Endothelial cell of umbilical vein (primary cell): ENCODE measurements at regions not wholly inside any gene's neighbourhood (a gene's known extent, or its start where the extent isn't known, plus 50 kb on each side); places are given as distances from the start of the nearest gene placed in this dataset.

Source experiments
- BruUV-seq: library from RNA; stranded (reverse); fragments of 400-500 nt; replicated peaks from 2 replicates; lab custom pipeline; 2021; lab: Mats Ljungman, UMichigan
- CTCF ChIA-PET: fragments of 300-600, 350-600 bp; sonication (Branson Sonifier 250); formaldehyde crosslinking; loops from one replicate; lab custom pipeline; 2021; ENCODE audit warnings: antibody characterized with exemption, inconsistent platforms; lab: Charles Lee
- POLR2A ChIA-PET: fragments of 300-600, 350-600 bp; sonication (Branson Sonifier 250); formaldehyde crosslinking; loops from one replicate; lab custom pipeline; 2021; ENCODE audit warnings: antibody characterized with exemption, inconsistent platforms; lab: Charles Lee
- DNase-seq: peaks from one replicate; pipeline ENCODE4 v3.0.0-alpha.2; 2011; ENCODE audit warnings: low read depth, low spot score
- FAIRE-seq: peaks from 2 replicates; lab custom pipeline; 2011; peaks lifted over from hg19 to GRCh38; lab: Jason Lieb, UNC
- H2AFZ ChIP-seq: 2 replicates; pipeline ENCODE4 v1.6.0; 2012; ENCODE audit warnings: low read depth, low read length, control low read depth, inconsistent platforms
- H3K27ac ChIP-seq: 2 replicates; pipeline ENCODE4 v1.5.1; 2011; ENCODE audit warnings: low read depth, mild to moderate bottlenecking, control low read depth, low read length, moderate library complexity; ENCODE audit not compliant: insufficient read depth
- H3K27me3 ChIP-seq, 2 experiments: 2 replicates each; pipeline versions ENCODE4 v1.6.0 to v1.6.1; 2011; ENCODE audit warnings: low read length in 2 of 2, mixed read lengths in 1 of 2; ENCODE audit not compliant: control insufficient read depth in 2 of 2, insufficient read depth in 2 of 2
- H3K36me3 ChIP-seq, 2 experiments: 2 replicates in 1 of 2; 3 replicates in 1 of 2; pipeline ENCODE4 v1.5.1; 2011; ENCODE audit warnings: low read length in 2 of 2, mild to moderate bottlenecking in 1 of 2, moderate library complexity in 1 of 2; ENCODE audit not compliant: control insufficient read depth in 2 of 2, insufficient read depth in 2 of 2; ENCODE audit errors: extremely low read depth in 1 of 2
- H3K4me1 ChIP-seq: 3 replicates; pipeline ENCODE4 v1.5.1; 2011; ENCODE audit warnings: mild to moderate bottlenecking, low read length; ENCODE audit not compliant: control insufficient read depth, insufficient read depth; ENCODE audit errors: extremely low read depth
- H3K4me2 ChIP-seq: 2 replicates; pipeline ENCODE4 v1.6.1; 2011; ENCODE audit warnings: low read length, control low read depth, mixed read lengths; ENCODE audit not compliant: insufficient read depth
- H3K4me3 ChIP-seq, 3 experiments: fragments of 200-600 bp in 1 of 3; sonication (generic), shearing (Covaris generic) in 1 of 3; replicated peaks in 1 of 3; 2 replicates each; pipeline ENCODE4 v1.5.1; 2011 to 2016; ENCODE audit warnings: control low read depth in 3 of 3, low read length in 3 of 3, mild to moderate bottlenecking in 2 of 3, inconsistent platforms in 1 of 3, low read depth in 1 of 3, moderate library complexity in 1 of 3; ENCODE audit not compliant: insufficient read depth in 1 of 3
- H3K79me2 ChIP-seq: 2 replicates; pipeline ENCODE4 v1.6.0; 2012; ENCODE audit warnings: low read length, inconsistent platforms; ENCODE audit not compliant: control insufficient read depth, insufficient read depth
- H3K9ac ChIP-seq: replicated peaks from 2 replicates; pipeline ENCODE3; 2011; ENCODE audit warnings: low read length, control low read depth; ENCODE audit not compliant: insufficient read depth; ENCODE audit errors: extremely low read depth
- H3K9me1 ChIP-seq: replicated peaks from 3 replicates; pipeline ENCODE4 v1.6.0; 2011; ENCODE audit warnings: mild to moderate bottlenecking, low read length; ENCODE audit not compliant: control insufficient read depth, insufficient read depth; ENCODE audit errors: extremely low read depth
- H3K9me3 ChIP-seq: replicated peaks from 2 replicates; pipeline ENCODE4 v1.5.1; 2012; ENCODE audit warnings: low read length, inconsistent platforms; ENCODE audit not compliant: control insufficient read depth, insufficient read depth
- H4K20me1 ChIP-seq: replicated peaks from 2 replicates; pipeline ENCODE3; 2011; ENCODE audit warnings: mild to moderate bottlenecking, low read length; ENCODE audit not compliant: control insufficient read depth, insufficient read depth; ENCODE audit errors: extremely low read depth
- EZH2 ChIP-seq: IDR thresholded peaks from 2 replicates; pipeline ENCODE4 v1.6.1; 2012; ENCODE audit warnings: borderline replicate concordance, low read depth, mild to moderate bottlenecking, moderate library complexity, low read length, inconsistent platforms; ENCODE audit not compliant: severe bottlenecking
- FOS ChIP-seq: IDR thresholded peaks from 2 replicates; pipeline ENCODE4 v1.6.1; 2011; ENCODE audit warnings: mild to moderate bottlenecking, low read length, moderate library complexity, borderline replicate concordance; ENCODE audit not compliant: insufficient read depth
- GATA2 ChIP-seq: IDR thresholded peaks from 2 replicates; pipeline ENCODE4 v1.7.0; 2011; ENCODE audit warnings: low read depth, mild to moderate bottlenecking, moderate library complexity, mixed read lengths, low read length; ENCODE audit not compliant: insufficient read length, insufficient read depth
- JUN ChIP-seq: IDR thresholded peaks from 2 replicates; pipeline ENCODE4 v1.6.1; 2011; ENCODE audit warnings: borderline replicate concordance, low read depth; ENCODE audit not compliant: insufficient read length, insufficient read depth
- MAX ChIP-seq: IDR thresholded peaks from 2 replicates; pipeline ENCODE4 v1.6.1; 2011; ENCODE audit not compliant: insufficient read depth, insufficient read length
- MYC ChIP-seq: IDR thresholded peaks from one replicate; pipeline ENCODE4 v1.6.1; 2011; ENCODE audit warnings: mild to moderate bottlenecking, low read depth, low read length
- POLR2A ChIP-seq: IDR thresholded peaks from 2 replicates; pipeline ENCODE4 v1.6.1; 2012; ENCODE audit warnings: low read depth, mild to moderate bottlenecking, control low read depth, low read length
- POLR2AphosphoS5 ChIP-seq: IDR thresholded peaks from 2 replicates; pipeline ENCODE4 v1.6.1; 2012; ENCODE audit warnings: low read depth, mild to moderate bottlenecking, control low read depth, low read length, moderate library complexity; ENCODE audit not compliant: insufficient read depth
- dilution Hi-C: fragments of 300-500 bp; cut with MboI; formaldehyde crosslinking; loops from one replicate; pipeline ENCODE4 v1.15.0; 2019; ENCODE audit warnings: low sequenced_read_pairs; ENCODE audit not compliant: extremely low pct_ligation_motif_present
- intact Hi-C: fragments of 100-400 bp; cut with micrococcal nuclease; formaldehyde crosslinking; loops from one replicate; pipeline ENCODE4 v1.10.0; 2022
- TF ChIP-seq, protein P1 (sequence below), 2 donors: IDR thresholded peaks; 1 replicate in 1 of 2; 2 replicates in 1 of 2; pipeline ENCODE4 v1.5.1; 2011; ENCODE audit warnings: low read length in 2 of 2, mild to moderate bottlenecking in 2 of 2, moderate library complexity in 2 of 2, control low read depth in 1 of 2, inconsistent platforms in 1 of 2, low read depth in 1 of 2; ENCODE audit not compliant: insufficient read depth in 1 of 2; ENCODE audit errors: extremely low read depth in 1 of 2

- FAIRE-seq (no peak), DNase-seq (peak; percentile 5)
- no peak overlapping the region for H3K4me2 ChIP-seq
- no peak overlapping the region for H3K4me3 ChIP-seq
- no peaks in the 10 kb centered on the region for H3K4me1 ChIP-seq
- H3K9me1 ChIP-seq, result no peaks in the 10 kb centered on the region
- peaks cover 0 to 2% of the 10 kb centered on the region in 2 experiments for H3K27me3 ChIP-seq
- no peaks in the 10 kb centered on the region for H3K9me3 ChIP-seq
- TF ChIP-seq MYC, result no peak
- no peak for TF ChIP-seq GATA2
- no peak for TF ChIP-seq POLR2A
- no peak for TF ChIP-seq MAX
- no peak for TF ChIP-seq JUN
- TF ChIP-seq FOS, result peak; percentile 39
- H3K36me3 ChIP-seq, result no peaks in the 10 kb centered on the region
- POLR2A ChIA-PET, result no interaction called here
- dilution Hi-C loops (no loop called here), intact Hi-C loops (no loop called here)
- no TSS peak for BruUV-seq
- no peaks in the 10 kb centered on the region for H3K79me2 ChIP-seq
- CTCF ChIA-PET, result no interaction called here
- H3K9ac ChIP-seq, result no peak overlapping the region
- H3K27ac ChIP-seq, result no peak overlapping the region
- H4K20me1 ChIP-seq, result no peaks in the 10 kb centered on the region
- H2AFZ ChIP-seq, result no peak overlapping the region
Observed at GRCh38 chr9:107190061-107190935, 92.8 kb upstream of the RAD23B start.

DNA sequence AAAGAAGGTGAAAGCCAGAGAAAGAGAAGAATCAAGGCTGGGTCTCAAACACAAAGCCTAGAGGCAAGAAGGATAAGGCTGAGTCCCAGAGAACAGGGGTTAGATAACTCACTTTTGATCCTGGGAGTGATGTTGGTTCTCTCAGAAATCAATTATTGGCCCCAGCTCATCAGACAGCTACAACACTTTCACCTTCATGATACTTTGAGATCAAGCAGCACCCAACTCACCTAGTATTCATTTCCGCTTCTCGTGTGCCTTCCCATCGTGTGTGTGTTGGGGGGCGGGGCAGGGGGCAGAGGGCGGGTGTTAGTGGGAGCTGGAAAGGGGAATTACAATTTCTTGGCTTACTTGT lies 92.2 kb upstream of the RAD23B start:
- no peak for FAIRE-seq
- Histone ChIP-seq H3K9ac (no peak overlapping the region), H3K4me2 (no peak overlapping the region), H3K9me3 (no peaks in the 10 kb centered on the region), H3K27ac (no peak overlapping the region), H3K27me3 (peaks cover 0 to 2% of the 10 kb centered on the region in 2 experiments), H3K9me1 (no peaks in the 10 kb centered on the region), H3K4me1 (no peaks in the 10 kb centered on the region), H2AFZ (no peak overlapping the region), H3K79me2 (no peaks in the 10 kb centered on the region), H3K36me3 (no peaks in the 10 kb centered on the region), H3K4me3 (no peak overlapping the region), H4K20me1 (no peaks in the 10 kb centered on the region)
- TF ChIP-seq MYC (no peak), GATA2 (no peak), FOS (no peak), POLR2AphosphoS5 (no peak), POLR2A (no peak), MAX (no peak), EZH2 (no peak), JUN (no peak)
- TF ChIP-seq, protein P1, sequence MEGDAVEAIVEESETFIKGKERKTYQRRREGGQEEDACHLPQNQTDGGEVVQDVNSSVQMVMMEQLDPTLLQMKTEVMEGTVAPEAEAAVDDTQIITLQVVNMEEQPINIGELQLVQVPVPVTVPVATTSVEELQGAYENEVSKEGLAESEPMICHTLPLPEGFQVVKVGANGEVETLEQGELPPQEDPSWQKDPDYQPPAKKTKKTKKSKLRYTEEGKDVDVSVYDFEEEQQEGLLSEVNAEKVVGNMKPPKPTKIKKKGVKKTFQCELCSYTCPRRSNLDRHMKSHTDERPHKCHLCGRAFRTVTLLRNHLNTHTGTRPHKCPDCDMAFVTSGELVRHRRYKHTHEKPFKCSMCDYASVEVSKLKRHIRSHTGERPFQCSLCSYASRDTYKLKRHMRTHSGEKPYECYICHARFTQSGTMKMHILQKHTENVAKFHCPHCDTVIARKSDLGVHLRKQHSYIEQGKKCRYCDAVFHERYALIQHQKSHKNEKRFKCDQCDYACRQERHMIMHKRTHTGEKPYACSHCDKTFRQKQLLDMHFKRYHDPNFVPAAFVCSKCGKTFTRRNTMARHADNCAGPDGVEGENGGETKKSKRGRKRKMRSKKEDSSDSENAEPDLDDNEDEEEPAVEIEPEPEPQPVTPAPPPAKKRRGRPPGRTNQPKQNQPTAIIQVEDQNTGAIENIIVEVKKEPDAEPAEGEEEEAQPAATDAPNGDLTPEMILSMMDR (IDR thresholded peaks at IDR 0.05; ENCODE audit: extremely low read depth in 1 of 2, insufficient read depth in 1 of 2, low read depth in 1 of 2, low read length in 2 of 2), result no peak
- ChIA-PET POLR2A (no interaction called here), CTCF (no interaction called here)
- dilution Hi-C loops, result no loop called here
- no TSS peak for BruUV-seq
- intact Hi-C loops, result no loop called here
- DNase-seq, result no peak
